SKM-1 treated with dmso at 0.1 percent for 144 hours (cell line): ENCODE measurements at regions not wholly inside any gene's neighbourhood (a gene's known extent, or its start where the extent isn't known, plus 50 kb on each side); places are given as distances from the start of the nearest gene placed in this dataset.
"Not testable (repeated sequence)": the region's sequence is repeated elsewhere in the genome, so short reads cannot be mapped to it uniquely, and the experiment has no call there.

Source experiments
- DNase-seq: peaks from one replicate; lab custom pipeline; 2025; ENCODE audit not compliant: unreplicated experiment; lab: John Stamatoyannopoulos, UW

GRCh38 chr1:111063595-111063994 lies 76.3 kb downstream of the DRAM2 start:
- DNase-seq: no peak

- DNase-seq: no peak
Observed at GRCh38 chr1:111062624-111063023, 77.3 kb downstream of the DRAM2 start.

GRCh38 chr1:111062081-111062480 lies 77.8 kb downstream of the DRAM2 start:
- DNase-seq: no peak

GRCh38 chr1:111054656-111055055 lies 85.2 kb downstream of the DRAM2 start:
- DNase-seq: no peak

- no peak for DNase-seq
Observed at GRCh38 chr1:111052246-111052645, 87.6 kb downstream of the DRAM2 start.

GRCh38 chr1:111048253-111048652 lies 84.5 kb upstream of the LRIF1 start:
- not testable (repeated sequence) for DNase-seq

- DNase-seq: no peak
Observed at GRCh38 chr1:111045033-111045722, 81.5 kb upstream of the LRIF1 start.

GRCh38 chr1:111032295-111032897 lies 68.7 kb upstream of the LRIF1 start:
- peak; percentile 42 for DNase-seq

- DNase-seq: peak; percentile 52
Observed at GRCh38 chr1:111030590-111030989, 66.9 kb upstream of the LRIF1 start.

GRCh38 chr1:111025109-111025508 lies 61.4 kb upstream of the LRIF1 start:
- no peak for DNase-seq

- no peak for DNase-seq
Observed at GRCh38 chr1:111015222-111015621, 51.5 kb upstream of the LRIF1 start.
